Epidermal melanocyte (primary cell): ENCODE measurements at regions not wholly inside any gene's neighbourhood (a gene's known extent, or its start where the extent isn't known, plus 50 kb on each side); places are given as distances from the start of the nearest gene placed in this dataset.
A peak's percentile ranks its signal among the peaks of the same experiment; 100 is the strongest.
"Not testable (repeated sequence)": the region's sequence is repeated elsewhere in the genome, so short reads cannot be mapped to it uniquely, and the experiment has no call there.

Source experiments
- DNase-seq: peaks from one replicate; pipeline ENCODE4 v3.0.0; 2011; ENCODE audit warnings: low spot score; ENCODE audit not compliant: insufficient read length

GRCh38 chr3:107204121-107204520 is 173.1 kb upstream of the CCDC54 start:
- no peak for DNase-seq

- DNase-seq: no peak
These were observed 171.9 kb upstream of the CCDC54 start for GRCh38 chr3:107205358-107205757.

- peak; percentile 49 for DNase-seq
These were observed 171.1 kb upstream of the CCDC54 start for GRCh38 chr3:107206141-107206540.

GRCh38 chr3:107206945-107207344 is 170.3 kb upstream of the CCDC54 start:
- no peak for DNase-seq

GRCh38 chr3:107208100-107208499 is 169.1 kb upstream of the CCDC54 start:
- DNase-seq: peak; percentile 57

GRCh38 chr3:107208796-107209195 is 168.4 kb upstream of the CCDC54 start:
- DNase-seq: no peak

- DNase-seq: no peak
These were observed 167.8 kb upstream of the CCDC54 start for GRCh38 chr3:107209302-107209990.

GRCh38 chr3:107211608-107212007 is 165.6 kb upstream of the CCDC54 start:
- DNase-seq: no peak

GRCh38 chr3:107212618-107213017 is 164.6 kb upstream of the CCDC54 start:
- no peak for DNase-seq

GRCh38 chr3:107213044-107213669 is 164.1 kb upstream of the CCDC54 start:
- no peak for DNase-seq

GRCh38 chr3:107216229-107216628 is 161.0 kb upstream of the CCDC54 start:
- DNase-seq: no peak

GRCh38 chr3:107216711-107217110 is 160.5 kb upstream of the CCDC54 start:
- DNase-seq: no peak

GRCh38 chr3:107217172-107217571 is 160.1 kb upstream of the CCDC54 start:
- DNase-seq: no peak

GRCh38 chr3:107218864-107219269 is 158.4 kb upstream of the CCDC54 start:
- no peak for DNase-seq

- DNase-seq: no peak
These were observed 156.7 kb upstream of the CCDC54 start for GRCh38 chr3:107220538-107220937.

- no peak for DNase-seq
These were observed 155.4 kb upstream of the CCDC54 start for GRCh38 chr3:107221856-107222255.

GRCh38 chr3:107222907-107223306 is 154.3 kb upstream of the CCDC54 start:
- no peak for DNase-seq

GRCh38 chr3:107224026-107224596 is 153.1 kb upstream of the CCDC54 start:
- DNase-seq: no peak

- no peak for DNase-seq
These were observed 150.1 kb upstream of the CCDC54 start for GRCh38 chr3:107227091-107227490.

- DNase-seq: not testable (repeated sequence)
These were observed 143.4 kb upstream of the CCDC54 start for GRCh38 chr3:107233877-107234276.

- no peak for DNase-seq
These were observed 141.9 kb upstream of the CCDC54 start for GRCh38 chr3:107235193-107235927.

GRCh38 chr3:107235928-107236315 is 141.3 kb upstream of the CCDC54 start:
- peak; percentile 81 for DNase-seq
